Stimulated activated CD8-positive, alpha-beta memory T cell treated with anti-CD3 and anti-CD28 coated beads, Interleukin-4, amount 100 ng/mL, for 24 hours (primary cell): ENCODE measurements at regions not wholly inside any gene's neighbourhood (a gene's known extent, or its start where the extent isn't known, plus 50 kb on each side); places are given as distances from the start of the nearest gene placed in this dataset.

ENCODE experiments used
- DNase-seq: peaks from one replicate; pipeline ENCODE4 v3.0.0-alpha.2; 2020; ENCODE audit warnings: low read depth

GRCh38 chr11:69431136-69431535 is 50.3 kb upstream of the LINC01488 start:
- DNase-seq: no peak
